ENCODE measurements at regions not wholly inside any gene's neighbourhood (a gene's known extent, or its start where the extent isn't known, plus 50 kb on each side); places are given as distances from the start of the nearest gene placed in this dataset.

- Histone ChIP-seq H3K9me3 (ENCODE audit: insufficient read depth, low read depth, low read length) (peaks cover 2% of the 10 kb centered on the region), H2AFZ (ENCODE audit: low read depth, low read length) (no peak overlapping the region), H4K20me1 (ENCODE audit: insufficient read depth, low read length) (no peaks in the 10 kb centered on the region), H3K4me2 (ENCODE audit: low read length) (no peak overlapping the region), H3K79me2 (ENCODE audit: insufficient read depth, low read length) (no peaks in the 10 kb centered on the region), H3K4me1 (ENCODE audit: insufficient read depth, low read length) (peaks cover 10% of the 10 kb centered on the region), H3K27me3 (ENCODE audit: insufficient read depth, low read length) (no peaks in the 10 kb centered on the region), H3K27ac (ENCODE audit: low read depth, low read length) (no peak overlapping the region), H3K36me3 (ENCODE audit: insufficient read depth, low read length) (no peaks in the 10 kb centered on the region), H3K9ac (ENCODE audit: low read length) (no peak overlapping the region), H3K4me3 (ENCODE audit: insufficient read depth, low read depth, low read length) (no peak overlapping the region)
- DNase-seq (ENCODE audit: low read depth) (no peak), FAIRE-seq (no peak)
- Mint-ChIP-seq H3K36me3 (ENCODE audit: low read depth, unreplicated experiment) (peaks cover 3% of the 10 kb centered on the region), H3K4me3 (ENCODE audit: unreplicated experiment) (no peak overlapping the region), H3K27ac (ENCODE audit: unreplicated experiment) (no peak overlapping the region), H3K4me1 (ENCODE audit: low read depth, unreplicated experiment) (peaks cover 7% of the 10 kb centered on the region), H3K27me3 (ENCODE audit: low read depth, unreplicated experiment) (peaks cover 2% of the 10 kb centered on the region), H3K9me3 (ENCODE audit: unreplicated experiment) (peaks cover 10% of the 10 kb centered on the region)
- TF ChIP-seq EZH2 (IDR thresholded peaks at IDR 0.05; ENCODE audit: insufficient read depth, low read length) (no peak), CTCF (IDR thresholded peaks at IDR 0.05; ENCODE audit: insufficient read depth, low read depth, low read length) (no peak)
Measured at GRCh38 chr1:96533820-96534219, 187.8 kb upstream of the PTBP2 start.

- Histone ChIP-seq H3K79me2 (ENCODE audit: insufficient read depth, low read length) (no peaks in the 10 kb centered on the region), H3K4me2 (ENCODE audit: low read length) (no peak overlapping the region), H2AFZ (ENCODE audit: low read depth, low read length) (no peak overlapping the region), H3K9ac (ENCODE audit: low read length) (no peak overlapping the region), H3K36me3 (ENCODE audit: insufficient read depth, low read length) (no peaks in the 10 kb centered on the region), H3K9me3 (ENCODE audit: insufficient read depth, low read depth, low read length) (no peaks in the 10 kb centered on the region), H3K4me1 (ENCODE audit: insufficient read depth, low read length) (peaks cover 10% of the 10 kb centered on the region), H3K27me3 (ENCODE audit: insufficient read depth, low read length) (no peaks in the 10 kb centered on the region), H3K4me3 (ENCODE audit: insufficient read depth, low read depth, low read length) (no peak overlapping the region), H3K27ac (ENCODE audit: low read depth, low read length) (no peak overlapping the region), H4K20me1 (ENCODE audit: insufficient read depth, low read length) (no peaks in the 10 kb centered on the region)
- Mint-ChIP-seq H3K36me3 (ENCODE audit: low read depth, unreplicated experiment) (no peaks in the 10 kb centered on the region), H3K27me3 (ENCODE audit: low read depth, unreplicated experiment) (peaks cover 2% of the 10 kb centered on the region), H3K27ac (ENCODE audit: unreplicated experiment) (no peak overlapping the region), H3K4me3 (ENCODE audit: unreplicated experiment) (no peak overlapping the region), H3K9me3 (ENCODE audit: unreplicated experiment) (no peaks in the 10 kb centered on the region), H3K4me1 (ENCODE audit: low read depth, unreplicated experiment) (peaks cover 11% of the 10 kb centered on the region)
- TF ChIP-seq EZH2 (IDR thresholded peaks at IDR 0.05; ENCODE audit: insufficient read depth, low read length): no peak
- TF ChIP-seq CTCF (IDR thresholded peaks at IDR 0.05; ENCODE audit: insufficient read depth, low read depth, low read length): no peak
- no peak for FAIRE-seq
- no peak for DNase-seq (ENCODE audit: low read depth)
Measured at GRCh38 chr1:96536581-96536980, 185.0 kb upstream of the PTBP2 start.

GRCh38 chr1:96538111-96538641 lies 183.4 kb upstream of the PTBP2 start:
- H3K4me3 Mint-ChIP-seq (ENCODE audit: unreplicated experiment): no peak overlapping the region
- H3K79me2 ChIP-seq (ENCODE audit: insufficient read depth, low read length): no peaks in the 10 kb centered on the region
- no peak overlapping the region for H2AFZ ChIP-seq (ENCODE audit: low read depth, low read length)
- H3K4me2 ChIP-seq (ENCODE audit: low read length): peak overlapping the region; percentile 60
- peak overlapping the region; percentile 37 for H3K27ac ChIP-seq (ENCODE audit: low read depth, low read length)
- H3K9ac ChIP-seq (ENCODE audit: low read length): peak overlapping the region; percentile 37
- H3K4me1 Mint-ChIP-seq (ENCODE audit: low read depth, unreplicated experiment): peaks cover 11% of the 10 kb centered on the region
- H3K36me3 ChIP-seq (ENCODE audit: insufficient read depth, low read length): no peaks in the 10 kb centered on the region
- TF ChIP-seq EZH2 (IDR thresholded peaks at IDR 0.05; ENCODE audit: insufficient read depth, low read length) (no peak), CTCF (IDR thresholded peaks at IDR 0.05; ENCODE audit: insufficient read depth, low read depth, low read length) (no peak)
- H3K9me3 ChIP-seq (ENCODE audit: insufficient read depth, low read depth, low read length): no peaks in the 10 kb centered on the region
- H3K4me1 ChIP-seq (ENCODE audit: insufficient read depth, low read length): peaks cover 10% of the 10 kb centered on the region
- no peak overlapping the region for H3K4me3 ChIP-seq (ENCODE audit: insufficient read depth, low read depth, low read length)
- peaks cover 2% of the 10 kb centered on the region for H3K27me3 Mint-ChIP-seq (ENCODE audit: low read depth, unreplicated experiment)
- no peaks in the 10 kb centered on the region for H3K9me3 Mint-ChIP-seq (ENCODE audit: unreplicated experiment)
- H3K36me3 Mint-ChIP-seq (ENCODE audit: low read depth, unreplicated experiment): no peaks in the 10 kb centered on the region
- no peaks in the 10 kb centered on the region for H4K20me1 ChIP-seq (ENCODE audit: insufficient read depth, low read length)
- peak overlapping the region; percentile 80 for H3K27ac Mint-ChIP-seq (ENCODE audit: unreplicated experiment)
- DNase-seq (ENCODE audit: low read depth) (peak; percentile 78), FAIRE-seq (peak; percentile 39)
- H3K27me3 ChIP-seq (ENCODE audit: insufficient read depth, low read length): no peaks in the 10 kb centered on the region

All from astrocyte (in vitro differentiated cells and primary cell).